Parathyroid adenoma (tissue), 2 donors: ENCODE measurements at regions not wholly inside any gene's neighbourhood (a gene's known extent, or its start where the extent isn't known, plus 50 kb on each side); places are given as distances from the start of the nearest gene placed in this dataset.

ENCODE experiments used
- H2AFZ ChIP-seq: fragments of 300-600 bp; sonication (generic); one replicate; pipeline ENCODE4 v1.7.0; 2017; ENCODE audit warnings: antibody characterized with exemption, mild to moderate bottlenecking
- H3K27ac ChIP-seq: fragments of 300-600 bp; sonication (generic); one replicate; pipeline ENCODE4 v1.7.0; 2017
- H3K27me3 ChIP-seq: fragments of 300-600 bp; sonication (generic); one replicate; pipeline ENCODE4 v1.7.0; 2017; ENCODE audit warnings: low read length; ENCODE audit not compliant: control insufficient read depth, insufficient read depth
- H3K36me3 ChIP-seq: fragments of 300-600 bp; sonication (generic); one replicate; pipeline ENCODE4 v1.7.0; 2017; ENCODE audit warnings: low read length; ENCODE audit not compliant: control insufficient read depth, insufficient read depth
- H3K4me1 ChIP-seq: fragments of 300-600 bp; sonication (generic); one replicate; pipeline ENCODE4 v1.7.0; 2017; ENCODE audit warnings: control low read depth
- H3K4me2 ChIP-seq: fragments of 300-600 bp; sonication (generic); one replicate; pipeline ENCODE4 v1.7.0; 2017; ENCODE audit warnings: low read length
- H3K4me3 ChIP-seq: fragments of 300-600 bp; sonication (generic); one replicate; pipeline ENCODE4 v1.7.0; 2017; ENCODE audit warnings: low read depth, low read length
- H3K79me2 ChIP-seq: fragments of 300-600 bp; sonication (generic); one replicate; pipeline ENCODE4 v1.7.0; 2017; ENCODE audit warnings: control low read depth
- H3K9ac ChIP-seq: fragments of 300-600 bp; sonication (generic); one replicate; pipeline ENCODE4 v1.7.0; 2017; ENCODE audit warnings: mild to moderate bottlenecking
- H3K9me3 ChIP-seq: fragments of 300-600 bp; sonication (generic); one replicate; pipeline ENCODE4 v1.7.0; 2017; ENCODE audit warnings: low read length; ENCODE audit not compliant: control insufficient read depth
- TF ChIP-seq, protein P1 (sequence below): fragments of 300-600 bp; sonication (generic); IDR thresholded peaks from one replicate; pipeline ENCODE4 v1.7.0; 2017; ENCODE audit warnings: antibody characterized with exemption, mild to moderate bottlenecking
- donor health status: primary hyperparathyroidism.

DNA sequence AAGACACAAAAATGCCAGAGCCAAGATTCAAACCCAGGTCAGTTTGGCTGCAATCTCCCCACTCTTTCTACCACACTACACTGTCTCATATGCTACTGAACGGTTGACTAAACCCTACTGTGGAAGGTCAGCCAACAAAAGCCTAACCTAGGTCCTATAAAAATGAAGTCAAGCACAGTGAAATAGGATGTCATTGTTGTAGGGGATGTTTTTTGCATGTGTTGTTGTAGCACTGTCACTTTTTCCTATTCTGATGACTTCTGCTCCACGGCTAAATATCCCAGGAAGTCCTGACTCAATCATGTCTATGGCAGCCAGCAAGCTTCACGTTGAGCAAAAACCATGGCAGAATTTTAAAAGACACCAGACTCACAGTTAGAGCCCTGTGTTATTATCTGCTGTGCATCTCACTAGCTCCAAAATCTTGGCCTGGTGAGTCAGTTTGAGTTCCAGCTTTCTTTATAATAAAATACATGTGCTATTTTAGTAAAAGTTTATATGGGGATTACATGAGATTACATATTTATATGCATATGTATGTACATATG is 322.1 kb upstream of the NT5E start:
- H3K9me3 ChIP-seq: no peaks in the 10 kb centered on the region
- no peak overlapping the region for H3K4me3 ChIP-seq
- no peaks in the 10 kb centered on the region for H3K4me1 ChIP-seq
- no peaks in the 10 kb centered on the region for H3K79me2 ChIP-seq
- H3K27me3 ChIP-seq: no peaks in the 10 kb centered on the region
- H3K36me3 ChIP-seq: no peaks in the 10 kb centered on the region
- H2AFZ ChIP-seq: no peak overlapping the region
- TF ChIP-seq, protein P1, sequence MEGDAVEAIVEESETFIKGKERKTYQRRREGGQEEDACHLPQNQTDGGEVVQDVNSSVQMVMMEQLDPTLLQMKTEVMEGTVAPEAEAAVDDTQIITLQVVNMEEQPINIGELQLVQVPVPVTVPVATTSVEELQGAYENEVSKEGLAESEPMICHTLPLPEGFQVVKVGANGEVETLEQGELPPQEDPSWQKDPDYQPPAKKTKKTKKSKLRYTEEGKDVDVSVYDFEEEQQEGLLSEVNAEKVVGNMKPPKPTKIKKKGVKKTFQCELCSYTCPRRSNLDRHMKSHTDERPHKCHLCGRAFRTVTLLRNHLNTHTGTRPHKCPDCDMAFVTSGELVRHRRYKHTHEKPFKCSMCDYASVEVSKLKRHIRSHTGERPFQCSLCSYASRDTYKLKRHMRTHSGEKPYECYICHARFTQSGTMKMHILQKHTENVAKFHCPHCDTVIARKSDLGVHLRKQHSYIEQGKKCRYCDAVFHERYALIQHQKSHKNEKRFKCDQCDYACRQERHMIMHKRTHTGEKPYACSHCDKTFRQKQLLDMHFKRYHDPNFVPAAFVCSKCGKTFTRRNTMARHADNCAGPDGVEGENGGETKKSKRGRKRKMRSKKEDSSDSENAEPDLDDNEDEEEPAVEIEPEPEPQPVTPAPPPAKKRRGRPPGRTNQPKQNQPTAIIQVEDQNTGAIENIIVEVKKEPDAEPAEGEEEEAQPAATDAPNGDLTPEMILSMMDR: no peak
- H3K4me2 ChIP-seq: no peak overlapping the region
- no peak overlapping the region for H3K27ac ChIP-seq
- H3K9ac ChIP-seq: no peak overlapping the region

GRCh38 chr6:85127168-85127498 is 322.8 kb upstream of the NT5E start:
- no peak overlapping the region for H2AFZ ChIP-seq
- no peak overlapping the region for H3K4me3 ChIP-seq
- TF ChIP-seq, protein P1: no peak
- H3K9ac ChIP-seq: no peak overlapping the region
- H3K9me3 ChIP-seq: no peaks in the 10 kb centered on the region
- H3K27me3 ChIP-seq: no peaks in the 10 kb centered on the region
- H3K4me1 ChIP-seq: no peaks in the 10 kb centered on the region
- no peaks in the 10 kb centered on the region for H3K79me2 ChIP-seq
- no peak overlapping the region for H3K4me2 ChIP-seq
- H3K36me3 ChIP-seq: no peaks in the 10 kb centered on the region
- no peak overlapping the region for H3K27ac ChIP-seq

DNA sequence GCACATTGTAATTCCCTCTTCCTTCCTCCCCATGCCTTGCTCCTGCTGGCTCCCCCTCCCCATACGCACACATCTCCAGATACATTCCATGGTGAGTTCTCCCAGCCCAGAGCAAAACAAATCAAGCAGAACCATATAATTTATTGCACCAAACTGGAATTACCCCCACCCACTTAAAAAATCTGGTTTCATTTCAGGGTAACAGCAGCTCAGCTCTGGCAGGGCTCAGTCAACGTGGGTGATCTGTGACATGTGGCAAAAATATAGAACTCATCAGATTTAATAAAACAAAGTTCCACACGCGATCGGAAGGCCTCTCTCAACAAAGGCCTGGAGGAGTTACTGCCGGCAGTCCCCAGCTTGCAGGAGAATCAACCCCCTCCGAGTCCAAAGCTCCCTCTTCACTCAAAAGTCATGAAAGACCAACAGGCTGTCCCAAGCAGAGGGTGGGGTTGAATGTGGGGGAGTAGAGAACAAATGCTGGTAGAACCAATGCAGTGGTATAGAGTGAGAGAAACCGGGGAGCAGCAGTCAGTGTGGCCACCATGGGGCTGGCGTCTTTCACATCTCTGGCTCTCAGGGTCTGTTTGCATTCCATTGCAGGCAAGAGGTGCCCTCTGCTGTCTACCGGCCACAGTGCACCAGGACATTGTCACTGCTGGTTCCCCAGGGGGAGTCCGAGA is 323.3 kb upstream of the NT5E start:
- no peaks in the 10 kb centered on the region for H3K9me3 ChIP-seq
- H3K27me3 ChIP-seq: no peaks in the 10 kb centered on the region
- H3K36me3 ChIP-seq: no peaks in the 10 kb centered on the region
- TF ChIP-seq, protein P1: no peak
- no peak overlapping the region for H2AFZ ChIP-seq
- no peak overlapping the region for H3K9ac ChIP-seq
- peak overlapping the region; percentile 13 for H3K4me3 ChIP-seq
- H3K4me1 ChIP-seq: no peaks in the 10 kb centered on the region
- no peak overlapping the region for H3K27ac ChIP-seq
- H3K79me2 ChIP-seq: no peaks in the 10 kb centered on the region
- H3K4me2 ChIP-seq: peak overlapping the region; percentile 30

DNA sequence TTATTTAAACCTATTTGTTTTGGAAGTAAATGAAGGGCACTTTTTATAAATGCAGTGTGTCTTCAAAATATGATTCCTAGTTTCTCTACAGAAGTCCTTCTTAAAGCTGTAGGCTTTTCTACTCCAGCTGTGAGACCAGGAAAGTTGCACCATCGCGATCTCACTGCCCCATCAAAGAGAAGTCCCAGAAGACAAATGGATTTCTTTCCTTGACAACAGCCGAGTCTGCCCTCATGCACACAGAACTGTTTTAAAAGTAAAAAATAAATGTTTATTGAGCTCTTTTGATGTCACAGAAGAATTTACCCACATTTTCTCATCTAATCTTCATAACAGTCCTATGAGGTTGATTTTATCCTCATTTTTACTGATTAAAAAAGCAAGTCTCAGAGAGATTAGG is 324.4 kb upstream of the NT5E start:
- H3K36me3 ChIP-seq: no peaks in the 10 kb centered on the region
- H3K4me2 ChIP-seq: no peak overlapping the region
- TF ChIP-seq, protein P1: no peak
- H2AFZ ChIP-seq: no peak overlapping the region
- no peaks in the 10 kb centered on the region for H3K27me3 ChIP-seq
- no peak overlapping the region for H3K9ac ChIP-seq
- H3K27ac ChIP-seq: no peak overlapping the region
- H3K9me3 ChIP-seq: no peaks in the 10 kb centered on the region
- no peaks in the 10 kb centered on the region for H3K4me1 ChIP-seq
- no peak overlapping the region for H3K4me3 ChIP-seq
- H3K79me2 ChIP-seq: no peaks in the 10 kb centered on the region
